Tibial nerve (tissue), 4 donors: ENCODE measurements at regions not wholly inside any gene's neighbourhood (a gene's known extent, or its start where the extent isn't known, plus 50 kb on each side); places are given as distances from the start of the nearest gene placed in this dataset.

Experiments used
- CTCF ChIP-seq, 5 experiments: fragments of 200-600 bp in 3 of 5; fragments of 450-650 bp in 2 of 5; sonication (generic) in 3 of 5; IDR thresholded peaks; one replicate each; pipeline ENCODE4 v1.5.1; 2016 to 2019; ENCODE audit warnings: antibody characterized with exemption in 5 of 5, mild to moderate bottlenecking in 3 of 5, moderate library complexity in 2 of 5
- EP300 ChIP-seq, 2 donors: sonication (generic); formaldehyde crosslinking; IDR thresholded peaks; one replicate each; pipeline ENCODE4 v1.6.1; 2017; ENCODE audit warnings: antibody characterized with exemption in 2 of 2, mild to moderate bottlenecking in 1 of 2

GRCh38 chr1:96978444-96978843 is 256.9 kb downstream of the PTBP2 start:
- no peak for TF ChIP-seq CTCF (IDR thresholded peaks at IDR 0.05)
- TF ChIP-seq EP300 (IDR thresholded peaks at IDR 0.05): no peak
